ENCODE measurements at regions not wholly inside any gene's neighbourhood (a gene's known extent, or its start where the extent isn't known, plus 50 kb on each side); places are given as distances from the start of the nearest gene placed in this dataset.
"Not testable (repeated sequence)": the region's sequence is repeated elsewhere in the genome, so short reads cannot be mapped to it uniquely, and the experiment has no call there.

- intact Hi-C loops (cut with micrococcal nuclease), result no loop called here
Observed at GRCh38 chr7:79647711-79648110, 194.2 kb upstream of the MAGI2 start.

GRCh38 chr7:79646278-79646677, 192.8 kb upstream of the MAGI2 start:
- intact Hi-C loops (cut with micrococcal nuclease), result no loop called here

- intact Hi-C loops (cut with micrococcal nuclease), result no loop called here
Observed at GRCh38 chr7:79636849-79637248, 183.4 kb upstream of the MAGI2 start.

GRCh38 chr7:79625921-79626320, 172.5 kb upstream of the MAGI2 start:
- intact Hi-C loops (cut with micrococcal nuclease), result not testable (repeated sequence)

- intact Hi-C loops (cut with micrococcal nuclease), result no loop called here
Observed at GRCh38 chr7:79624336-79624735, 170.9 kb upstream of the MAGI2 start.

- intact Hi-C loops (cut with micrococcal nuclease), result no loop called here
Observed at GRCh38 chr7:79622781-79623180, 169.3 kb upstream of the MAGI2 start.

GRCh38 chr7:79620291-79620690, 166.8 kb upstream of the MAGI2 start:
- intact Hi-C loops (cut with micrococcal nuclease), result no loop called here

GRCh38 chr7:79619216-79619615, 165.7 kb upstream of the MAGI2 start:
- intact Hi-C loops (cut with micrococcal nuclease), result no loop called here

- intact Hi-C loops (cut with micrococcal nuclease), result no loop called here
Observed at GRCh38 chr7:79615871-79616640, 162.6 kb upstream of the MAGI2 start.

GRCh38 chr7:79615466-79615865, 162.0 kb upstream of the MAGI2 start:
- intact Hi-C loops (cut with micrococcal nuclease), result no loop called here

GRCh38 chr7:79612903-79613302, 159.4 kb upstream of the MAGI2 start:
- intact Hi-C loops (cut with micrococcal nuclease), result no loop called here

GRCh38 chr7:79612022-79612421, 158.6 kb upstream of the MAGI2 start:
- intact Hi-C loops (cut with micrococcal nuclease), result no loop called here

- intact Hi-C loops (cut with micrococcal nuclease), result no loop called here
Observed at GRCh38 chr7:79610748-79611304, 157.4 kb upstream of the MAGI2 start.

GRCh38 chr7:79610313-79610712, 156.8 kb upstream of the MAGI2 start:
- intact Hi-C loops (cut with micrococcal nuclease), result no loop called here

GRCh38 chr7:79608005-79608404, 154.5 kb upstream of the MAGI2 start:
- intact Hi-C loops (cut with micrococcal nuclease), result no loop called here

GRCh38 chr7:79604841-79605240, 151.4 kb upstream of the MAGI2 start:
- intact Hi-C loops (cut with micrococcal nuclease), result no loop called here

- intact Hi-C loops (cut with micrococcal nuclease), result no loop called here
Observed at GRCh38 chr7:79598351-79598750, 144.9 kb upstream of the MAGI2 start.

- intact Hi-C loops (cut with micrococcal nuclease), result not testable (repeated sequence)
Observed at GRCh38 chr7:79594671-79595070, 141.2 kb upstream of the MAGI2 start.

GRCh38 chr7:79593866-79594301, 140.4 kb upstream of the MAGI2 start:
- intact Hi-C loops (cut with micrococcal nuclease), result no loop called here

- intact Hi-C loops (cut with micrococcal nuclease), result no loop called here
Observed at GRCh38 chr7:79590916-79591623, 137.6 kb upstream of the MAGI2 start.

GRCh38 chr7:79590391-79590790, 136.9 kb upstream of the MAGI2 start:
- intact Hi-C loops (cut with micrococcal nuclease), result no loop called here

GRCh38 chr7:79570903-79571302, 117.4 kb upstream of the MAGI2 start:
- intact Hi-C loops (cut with micrococcal nuclease), result no loop called here
